ENCODE measurements at regions not wholly inside any gene's neighbourhood (a gene's known extent, or its start where the extent isn't known, plus 50 kb on each side); places are given as distances from the start of the nearest gene placed in this dataset.

- TF ChIP-seq CTCF (IDR thresholded peaks at IDR 0.05; ENCODE audit: poor library complexity, severe bottlenecking), result no peak
- TF ChIP-seq POLR2AphosphoS5 (IDR thresholded peaks at IDR 0.05), result no peak
- no peak for TF ChIP-seq EP300 (conservative IDR thresholded peaks at IDR 0.05; ENCODE audit: poor library complexity, severe bottlenecking)
- TF ChIP-seq SMC3 (conservative IDR thresholded peaks at IDR 0.05; ENCODE audit: poor library complexity), result no peak
- no peak for TF ChIP-seq TAF1 (IDR thresholded peaks at IDR 0.05; ENCODE audit: low read depth)
- no peak for TF ChIP-seq EZH2 (IDR thresholded peaks at IDR 0.05; ENCODE audit: borderline replicate concordance, insufficient read depth, low read length, poor library complexity, severe bottlenecking)
- no peak for TF ChIP-seq REST (IDR thresholded peaks at IDR 0.05; ENCODE audit: borderline replicate concordance)
These were observed 295.8 kb upstream of the IRX4 start for GRCh38 chr5:2178528-2178927.

Data from neural cell (in vitro differentiated cells).